B cell (primary cell): ENCODE measurements at regions not wholly inside any gene's neighbourhood (a gene's known extent, or its start where the extent isn't known, plus 50 kb on each side); places are given as distances from the start of the nearest gene placed in this dataset.

ENCODE experiments used
- ATAC-seq: fragments of 200-7000 bp; cut with Tn5 transposase; one replicate; pipeline ENCODE4 v1.10.0; 2021; ENCODE audit warnings: low read depth, mild to moderate bottlenecking, moderate number of reproducible peaks, moderate library complexity
- CTCF ChIA-PET: fragments of 350-600 bp; sonication (Branson Sonifier 250); formaldehyde crosslinking; loops from one replicate; lab custom pipeline; 2021; ENCODE audit warnings: antibody characterized with exemption, inconsistent platforms; lab: Charles Lee
- POLR2A ChIA-PET: fragments of 350-600 bp; sonication (Branson Sonifier 250); formaldehyde crosslinking; loops from one replicate; lab custom pipeline; 2021; ENCODE audit warnings: antibody characterized with exemption; lab: Charles Lee
- DNase-seq: peaks from one replicate; pipeline ENCODE4 v3.0.0; 2013
- H2AFZ ChIP-seq: 2 replicates; pipeline ENCODE4 v1.6.1; 2012; ENCODE audit warnings: mild to moderate bottlenecking, low read depth, low read length; ENCODE audit not compliant: insufficient read depth, poor library complexity, severe bottlenecking
- H3K27ac ChIP-seq, 2 donors: 1 replicate in 1 of 2; 2 replicates in 1 of 2; pipeline ENCODE4 v1.5.1; 2012 to 2013; ENCODE audit warnings: low read length in 2 of 2, mild to moderate bottlenecking in 2 of 2, moderate library complexity in 1 of 2
- H3K27me3 ChIP-seq, 4 experiments: fragments of 200-600 bp in 1 of 4; sonication (generic) in 1 of 4; replicated peaks in 1 of 4; 1 replicate in 2 of 4; 2 replicates in 2 of 4; pipeline versions ENCODE4 v1.6.1 to v1.7.0; 2013 to 2016; ENCODE audit warnings: low read length in 3 of 4, mild to moderate bottlenecking in 2 of 4, mixed read lengths in 1 of 4, moderate library complexity in 1 of 4; ENCODE audit not compliant: insufficient read depth in 4 of 4, control insufficient read depth in 3 of 4; ENCODE audit errors: control extremely low read depth in 1 of 4
- H3K36me3 ChIP-seq, 2 experiments: replicated peaks in 1 of 2; 1 replicate in 1 of 2; 2 replicates in 1 of 2; pipeline versions ENCODE4 v1.6.1 to v1.7.1; 2013; ENCODE audit warnings: low read length in 1 of 2; ENCODE audit not compliant: insufficient read depth in 2 of 2, control insufficient read depth in 1 of 2; ENCODE audit errors: control extremely low read depth in 1 of 2, extremely low read depth in 1 of 2
- H3K4me1 ChIP-seq, 2 donors: fragments of 200-600 bp in 1 of 2; sonication (generic) in 1 of 2; 1 replicate in 1 of 2; 2 replicates in 1 of 2; pipeline versions ENCODE4 v1.5.1 to v1.6.1; 2013 to 2017; ENCODE audit warnings: low read length in 2 of 2; ENCODE audit not compliant: control insufficient read depth in 2 of 2, insufficient read depth in 2 of 2
- H3K4me2 ChIP-seq: replicated peaks from 2 replicates; pipeline ENCODE3; 2012; ENCODE audit warnings: mild to moderate bottlenecking, low read depth, low read length; ENCODE audit not compliant: poor library complexity, severe bottlenecking
- H3K4me3 ChIP-seq, 5 experiments: fragments of 200-600 bp in 1 of 5; sonication (generic) in 1 of 5; 1 replicate in 3 of 5; 2 replicates in 2 of 5; pipeline versions ENCODE4 v1.5.1 to v1.7.0; 2011 to 2016; ENCODE audit warnings: low read length in 4 of 5, mild to moderate bottlenecking in 4 of 5, low read depth in 2 of 5, control low read depth in 1 of 5, moderate library complexity in 1 of 5; ENCODE audit not compliant: insufficient read depth in 1 of 5; ENCODE audit errors: control extremely low read depth in 1 of 5, extremely low read depth in 1 of 5
- H3K79me2 ChIP-seq: fragments of 200-600 bp; sonication (generic); one replicate; pipeline ENCODE4 v1.6.0; 2016; ENCODE audit warnings: low read length; ENCODE audit not compliant: control insufficient read depth, insufficient read depth
- H3K9ac ChIP-seq: fragments of 200-600 bp; sonication (generic); 2 replicates; pipeline ENCODE4 v1.6.1; 2017; ENCODE audit warnings: mild to moderate bottlenecking, low read length, moderate library complexity
- H3K9me3 ChIP-seq, 3 donors: one replicate each; pipeline versions ENCODE4 v1.6.1 to v1.7.1; 2013; ENCODE audit warnings: low read length in 2 of 3; ENCODE audit not compliant: control insufficient read depth in 2 of 3, insufficient read depth in 1 of 3; ENCODE audit errors: control extremely low read depth in 1 of 3
- H4K20me1 ChIP-seq: 2 replicates; pipeline ENCODE4 v1.6.0; 2012; ENCODE audit warnings: mild to moderate bottlenecking, low read length; ENCODE audit not compliant: insufficient read depth, control insufficient read depth, poor library complexity, severe bottlenecking
- H3K27ac Mint-ChIP-seq: one replicate; pipeline ENCODE4 v1.8.0; 2021; ENCODE audit warnings: mixed read lengths
- H3K27me3 Mint-ChIP-seq: one replicate; pipeline ENCODE4 v1.8.0; 2021; ENCODE audit warnings: mixed read lengths
- H3K4me1 Mint-ChIP-seq: one replicate; pipeline ENCODE4 v1.8.0; 2021; ENCODE audit warnings: mixed read lengths
- H3K4me3 Mint-ChIP-seq: one replicate; pipeline ENCODE4 v1.8.0; 2021; ENCODE audit warnings: mixed read lengths
- H3K9me3 Mint-ChIP-seq: one replicate; pipeline ENCODE4 v1.8.0; 2022; ENCODE audit warnings: mixed read lengths; ENCODE audit not compliant: insufficient read depth
- CTCF ChIP-seq: fragments of 200-600 bp; IDR thresholded peaks from one replicate; pipeline ENCODE4 v1.8.0; 2022; ENCODE audit warnings: antibody characterized with exemption, mild to moderate bottlenecking
- EZH2 ChIP-seq: IDR thresholded peaks from 2 replicates; pipeline ENCODE4 v1.6.1; 2012; ENCODE audit warnings: borderline replicate concordance, low read depth, mild to moderate bottlenecking, moderate library complexity, low read length; ENCODE audit not compliant: insufficient read depth, poor library complexity, severe bottlenecking
- WGBS: methylation state at CpG from one replicate; pipeline ENCODE4 v1.1.5; 2013; ENCODE audit warnings: missing lambda C conversion rate; ENCODE audit not compliant: insufficient coverage; 5-methylcytosine and 5-hydroxymethylcytosine counted together
- intact Hi-C: fragments of 100-400 bp; cut with micrococcal nuclease; formaldehyde crosslinking; loops from one replicate; pipeline ENCODE4 v1.10.0; 2022

GRCh38 chr15:61389334-61390028 lies 160.4 kb upstream of the RORA start:
- Histone ChIP-seq H3K27ac (no peak overlapping the region), H3K4me1 (no peaks in the 10 kb centered on the region), H3K4me2 (no peak overlapping the region), H3K79me2 (no peaks in the 10 kb centered on the region), H3K27me3 (no peaks in the 10 kb centered on the region), H3K4me3 (no peak overlapping the region), H4K20me1 (no peaks in the 10 kb centered on the region), H3K36me3 (no peaks in the 10 kb centered on the region), H3K9ac (no peak overlapping the region), H3K9me3 (no peaks in the 10 kb centered on the region), H2AFZ (no peak overlapping the region)
- intact Hi-C loops: no loop called here
- Mint-ChIP-seq H3K9me3 (peaks cover 2% of the 10 kb centered on the region), H3K4me3 (no peak overlapping the region), H3K4me1 (no peaks in the 10 kb centered on the region), H3K27me3 (peaks cover 8% of the 10 kb centered on the region), H3K27ac (no peak overlapping the region)
- WGBS: 97% methylated on average over 4 of the region's 6 CpGs
- TF ChIP-seq EZH2 (no peak), CTCF (no peak)
- CTCF ChIA-PET: no interaction called here
- ATAC-seq (no peak), DNase-seq (no peak)
- POLR2A ChIA-PET: no interaction called here

- Mint-ChIP-seq H3K9me3 (peaks cover 2% of the 10 kb centered on the region), H3K4me1 (no peaks in the 10 kb centered on the region), H3K4me3 (no peak overlapping the region), H3K27ac (no peak overlapping the region), H3K27me3 (peaks cover 8% of the 10 kb centered on the region)
- no peak for DNase-seq
- H3K27ac ChIP-seq: no peak overlapping the region
- no peaks in the 10 kb centered on the region for H3K9me3 ChIP-seq
- no peak overlapping the region for H3K9ac ChIP-seq
- no peaks in the 10 kb centered on the region for H3K36me3 ChIP-seq
- H3K4me3 ChIP-seq: no peak overlapping the region
- CTCF ChIA-PET: no interaction called here
- H3K27me3 ChIP-seq: no peaks in the 10 kb centered on the region
- H3K4me1 ChIP-seq: no peaks in the 10 kb centered on the region
- ATAC-seq: no peak
- no peak overlapping the region for H3K4me2 ChIP-seq
- H4K20me1 ChIP-seq: no peaks in the 10 kb centered on the region
- POLR2A ChIA-PET: no interaction called here
- TF ChIP-seq EZH2: no peak
- H3K79me2 ChIP-seq: no peaks in the 10 kb centered on the region
- intact Hi-C loops: no loop called here
- no peak overlapping the region for H2AFZ ChIP-seq
Observed at GRCh38 chr15:61387675-61388074, 158.6 kb upstream of the RORA start.
